Breast epithelium (tissue), 3 donors: ENCODE measurements at regions not wholly inside any gene's neighbourhood (a gene's known extent, or its start where the extent isn't known, plus 50 kb on each side); places are given as distances from the start of the nearest gene placed in this dataset.

Source experiments
- POLR2AphosphoS5 ChIP-seq, 3 donors: sonication (generic); formaldehyde crosslinking; IDR thresholded peaks; one replicate each; pipeline ENCODE4 v1.6.1; 2017; ENCODE audit warnings: antibody characterized with exemption in 3 of 3
- TF ChIP-seq, protein P1 (sequence below), 3 donors: fragments of 450-650 bp; IDR thresholded peaks; one replicate each; pipeline ENCODE4 v1.5.1; 2016 to 2017; ENCODE audit warnings: antibody characterized with exemption in 3 of 3, mild to moderate bottlenecking in 3 of 3, moderate library complexity in 3 of 3

DNA sequence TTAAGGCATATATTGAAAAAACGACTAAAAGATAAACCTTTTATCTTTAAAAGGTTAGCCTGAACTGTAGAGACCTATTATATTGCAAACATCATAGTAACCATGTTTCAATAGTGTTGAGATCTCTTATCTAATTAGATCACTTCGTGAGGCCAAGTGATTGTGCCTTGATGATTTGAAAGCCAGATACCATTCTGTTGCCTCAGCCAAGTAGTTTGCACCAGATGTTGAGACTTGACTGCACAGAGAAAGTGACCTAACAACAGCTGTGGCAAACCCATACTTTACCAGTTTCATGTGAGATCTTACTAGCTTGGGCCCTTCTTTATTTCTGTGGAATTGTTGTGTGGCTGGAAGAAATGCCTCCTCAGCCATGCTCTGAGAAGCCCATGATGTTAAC, 717.3 kb downstream of the KCNJ2 start:
- TF ChIP-seq, protein P1, sequence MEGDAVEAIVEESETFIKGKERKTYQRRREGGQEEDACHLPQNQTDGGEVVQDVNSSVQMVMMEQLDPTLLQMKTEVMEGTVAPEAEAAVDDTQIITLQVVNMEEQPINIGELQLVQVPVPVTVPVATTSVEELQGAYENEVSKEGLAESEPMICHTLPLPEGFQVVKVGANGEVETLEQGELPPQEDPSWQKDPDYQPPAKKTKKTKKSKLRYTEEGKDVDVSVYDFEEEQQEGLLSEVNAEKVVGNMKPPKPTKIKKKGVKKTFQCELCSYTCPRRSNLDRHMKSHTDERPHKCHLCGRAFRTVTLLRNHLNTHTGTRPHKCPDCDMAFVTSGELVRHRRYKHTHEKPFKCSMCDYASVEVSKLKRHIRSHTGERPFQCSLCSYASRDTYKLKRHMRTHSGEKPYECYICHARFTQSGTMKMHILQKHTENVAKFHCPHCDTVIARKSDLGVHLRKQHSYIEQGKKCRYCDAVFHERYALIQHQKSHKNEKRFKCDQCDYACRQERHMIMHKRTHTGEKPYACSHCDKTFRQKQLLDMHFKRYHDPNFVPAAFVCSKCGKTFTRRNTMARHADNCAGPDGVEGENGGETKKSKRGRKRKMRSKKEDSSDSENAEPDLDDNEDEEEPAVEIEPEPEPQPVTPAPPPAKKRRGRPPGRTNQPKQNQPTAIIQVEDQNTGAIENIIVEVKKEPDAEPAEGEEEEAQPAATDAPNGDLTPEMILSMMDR (IDR thresholded peaks at IDR 0.05): no peak
- no peak for TF ChIP-seq POLR2AphosphoS5 (IDR thresholded peaks at IDR 0.05)
